GM21390 (cell line): ENCODE measurements at regions not wholly inside any gene's neighbourhood (a gene's known extent, or its start where the extent isn't known, plus 50 kb on each side); places are given as distances from the start of the nearest gene placed in this dataset.
"Not testable (repeated sequence)": the region's sequence is repeated elsewhere in the genome, so short reads cannot be mapped to it uniquely, and the experiment has no call there.

Experiments used
- ATAC-seq: cut with Tn5 transposase; IDR thresholded peaks from one replicate; pipeline ENCODE4 v1.9.1; 2021; ENCODE audit not compliant: unreplicated experiment

DNA sequence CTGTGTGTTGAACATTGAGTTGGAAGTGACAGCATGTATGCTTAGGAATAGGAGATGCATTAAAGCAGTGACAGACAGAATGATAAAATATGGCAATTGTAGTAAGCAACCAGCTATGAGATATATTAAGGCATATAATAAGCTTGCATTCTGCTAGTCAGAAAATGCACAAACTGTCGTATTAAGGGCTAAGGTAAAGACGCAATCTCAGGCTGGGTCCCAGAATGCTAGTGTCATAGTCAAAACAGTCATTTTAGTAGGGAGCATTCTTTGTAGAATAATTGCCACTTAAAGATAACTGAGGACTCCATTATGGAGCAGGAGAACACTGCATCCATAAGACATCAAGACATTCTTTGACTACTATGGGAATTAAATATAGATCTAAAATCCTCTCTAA lies 1369.7 kb upstream of the C9orf72 start:
- no peak for ATAC-seq

GRCh38 chr9:28946648-28947047 lies 1373.4 kb upstream of the C9orf72 start:
- ATAC-seq: no peak

- no peak for ATAC-seq
Measured at GRCh38 chr9:28951945-28952344, 1378.7 kb upstream of the C9orf72 start.

DNA sequence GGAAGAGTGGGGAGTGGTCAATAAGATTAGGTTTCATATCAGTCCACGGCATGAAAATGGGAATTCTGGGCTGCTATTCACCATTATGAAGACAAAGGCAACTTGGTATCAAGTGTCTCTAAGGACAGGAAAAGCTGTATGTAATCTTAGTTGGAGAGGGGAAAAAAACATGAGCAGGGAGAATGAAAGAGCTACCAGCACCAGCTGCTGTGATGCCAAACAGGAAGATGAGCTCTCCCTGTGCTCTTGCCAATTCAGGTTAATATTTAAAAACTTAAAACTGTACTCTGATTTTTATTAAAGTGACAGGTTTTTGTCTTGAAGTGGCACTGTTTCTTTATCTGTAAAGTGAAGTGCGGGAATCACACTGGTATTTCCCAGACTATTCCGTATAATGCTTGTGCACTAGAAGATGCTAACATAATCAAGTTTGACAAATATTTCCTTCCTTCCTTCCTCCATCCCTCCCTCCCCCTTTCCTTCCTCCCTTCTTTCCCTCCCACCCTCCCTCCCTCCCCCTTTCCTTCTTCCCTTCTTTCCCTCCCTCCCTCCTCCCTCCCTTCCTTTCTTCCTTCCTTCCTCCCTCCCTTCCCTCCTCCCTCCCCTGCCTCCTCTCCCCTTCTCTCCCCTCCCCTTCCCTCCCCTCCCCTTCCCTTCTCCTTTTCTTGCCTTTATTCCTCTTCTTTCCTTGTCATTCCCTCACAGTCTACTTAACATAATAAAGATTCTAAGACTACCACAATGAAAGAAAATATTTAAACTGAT lies 1383.0 kb upstream of the C9orf72 start:
- no peak for ATAC-seq

GRCh38 chr9:28960602-28961001 lies 1387.3 kb upstream of the C9orf72 start:
- no peak for ATAC-seq

DNA sequence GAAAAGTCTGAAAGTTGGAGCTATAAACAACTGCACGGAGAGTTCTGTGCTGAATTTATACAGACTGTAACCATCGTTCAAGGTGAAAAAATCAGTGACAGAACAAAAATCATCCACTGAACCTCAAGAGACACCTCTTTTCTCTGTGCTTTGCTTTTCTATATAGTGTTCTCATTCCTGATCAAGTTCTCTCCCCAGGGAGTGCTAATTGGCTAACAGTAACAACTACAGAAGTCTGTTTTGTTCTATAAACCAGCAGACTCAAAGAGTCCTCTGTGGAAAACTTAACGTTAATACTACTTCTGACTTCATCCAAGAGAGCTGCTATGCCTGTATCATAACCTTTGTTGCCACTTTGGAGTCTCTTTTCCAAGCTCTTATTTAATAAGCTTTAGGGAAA lies 1388.3 kb upstream of the C9orf72 start:
- no peak for ATAC-seq

GRCh38 chr9:28967226-28967625 lies 1393.9 kb upstream of the C9orf72 start:
- ATAC-seq: no peak

- ATAC-seq: no peak
Measured at GRCh38 chr9:28970241-28970654, 1397.0 kb upstream of the C9orf72 start.

- no peak for ATAC-seq
Measured at GRCh38 chr9:28971881-28972280, 1398.6 kb upstream of the C9orf72 start.

GRCh38 chr9:28976250-28976649 lies 1403.0 kb upstream of the C9orf72 start:
- ATAC-seq: no peak

DNA sequence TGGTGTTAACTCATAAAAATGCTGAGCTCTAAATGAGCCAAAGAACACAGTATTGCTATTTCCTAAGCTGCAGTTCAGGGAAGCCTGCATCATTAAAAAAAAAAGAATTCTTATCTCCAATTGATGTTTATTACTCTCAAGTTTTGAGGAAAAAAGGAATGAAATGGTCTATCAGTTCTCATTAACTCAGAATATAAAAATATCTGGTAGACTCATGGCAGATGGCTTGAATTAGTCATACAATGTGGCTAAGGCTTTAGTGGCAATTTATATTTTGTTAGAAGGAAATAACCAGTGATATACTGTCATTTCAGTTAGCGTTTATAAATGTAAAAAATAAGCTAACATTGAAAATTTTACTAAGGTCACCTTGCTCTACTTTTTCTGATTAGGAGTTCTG lies 1403.4 kb upstream of the C9orf72 start:
- ATAC-seq: no peak

DNA sequence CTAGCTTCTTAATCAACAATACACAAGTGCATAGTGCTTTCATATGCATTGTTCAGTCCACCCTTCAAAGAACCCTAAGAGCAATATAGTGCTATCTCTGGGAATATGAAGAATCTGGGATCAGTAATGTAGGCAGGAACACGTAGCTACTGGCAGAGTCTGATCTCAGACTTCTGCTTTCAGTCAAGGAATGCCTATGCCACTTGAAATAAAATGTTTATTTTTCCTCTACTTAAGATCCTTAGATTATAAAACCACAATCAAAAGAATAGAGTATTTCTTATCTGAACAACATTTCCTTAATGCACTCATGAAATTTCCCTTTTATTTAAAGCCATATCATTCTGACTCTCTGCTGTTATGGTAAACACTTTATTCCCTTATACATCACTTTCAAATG lies 1407.8 kb upstream of the C9orf72 start:
- ATAC-seq: no peak

DNA sequence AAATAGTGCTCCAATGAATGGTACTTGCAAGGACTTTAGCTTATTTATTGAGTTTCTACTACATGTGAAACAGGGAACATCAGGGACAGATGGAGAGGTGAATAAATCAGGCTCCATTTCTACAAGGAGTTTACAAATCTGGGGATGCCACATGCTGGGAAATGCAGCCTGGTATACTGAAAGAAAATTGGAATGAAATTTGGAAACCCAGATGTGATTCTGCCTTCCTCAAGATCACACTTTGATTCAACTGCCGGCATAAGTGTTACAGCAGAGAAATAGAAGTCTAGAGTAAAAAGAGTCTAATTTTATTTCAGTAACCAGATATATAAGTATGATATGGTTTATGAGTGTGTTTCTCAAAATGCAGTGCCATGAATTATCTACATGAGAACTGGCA lies 1408.4 kb upstream of the C9orf72 start:
- no peak for ATAC-seq

GRCh38 chr9:28984016-28984415 lies 1410.7 kb upstream of the C9orf72 start:
- no peak for ATAC-seq

DNA sequence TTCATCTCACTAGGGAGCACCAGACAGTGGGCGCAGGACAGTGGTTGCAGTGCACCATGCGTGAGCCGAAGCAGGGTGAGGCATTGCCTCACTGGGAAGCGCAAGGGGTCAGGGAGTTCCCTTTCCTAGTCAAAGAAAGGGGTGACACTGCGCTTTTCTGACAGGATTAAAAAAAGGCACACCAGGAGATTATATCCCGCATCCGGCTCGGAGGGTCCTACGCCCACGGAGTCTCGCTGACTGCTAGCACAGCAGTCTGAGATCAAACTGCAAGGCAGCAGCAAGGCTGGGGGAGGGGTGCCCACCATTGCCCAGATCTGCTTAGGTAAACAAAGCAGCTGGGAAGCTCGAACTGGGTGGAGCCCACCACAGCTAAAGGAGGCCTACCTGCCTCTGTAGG lies 1416.7 kb upstream of the C9orf72 start:
- ATAC-seq: not testable (repeated sequence)

DNA sequence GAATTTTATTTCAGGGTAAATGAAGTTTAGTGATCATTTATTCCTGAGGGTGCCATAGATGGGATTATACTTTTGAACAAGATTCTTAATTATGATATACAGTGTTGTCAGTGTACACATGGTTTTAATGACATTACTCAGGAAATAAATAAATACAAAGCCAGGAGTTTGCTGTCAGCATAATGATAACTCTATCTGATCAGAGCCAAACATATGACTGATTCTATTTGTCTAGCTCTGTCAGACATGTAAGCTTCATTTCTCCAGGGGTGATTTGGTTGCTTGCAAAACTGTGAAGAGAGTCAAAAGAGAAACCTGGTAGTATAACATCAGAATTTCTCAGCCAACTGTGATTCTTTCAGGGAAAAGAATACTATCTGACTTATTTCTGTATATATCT lies 1425.8 kb upstream of the C9orf72 start:
- no peak for ATAC-seq

- ATAC-seq: no peak
Measured at GRCh38 chr9:28999806-29000205, 1426.5 kb upstream of the C9orf72 start.

DNA sequence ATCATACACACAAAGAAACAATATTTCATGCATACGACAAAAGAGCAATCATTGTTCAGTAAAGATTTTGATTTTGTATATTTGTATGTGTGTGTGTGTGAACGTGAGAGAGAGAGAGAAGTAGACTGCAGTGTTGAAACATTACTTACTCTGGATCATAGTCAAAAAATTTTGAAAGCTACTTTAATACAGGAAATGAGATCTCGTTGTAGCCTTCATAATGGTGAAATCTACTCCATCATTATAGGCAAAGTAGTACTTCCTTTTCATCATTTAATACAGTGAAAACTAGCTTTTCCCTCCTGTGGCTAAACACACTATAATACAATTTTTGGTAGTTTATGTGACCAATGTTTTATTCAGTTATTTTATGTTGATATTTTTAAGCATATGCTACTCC lies 1427.7 kb upstream of the C9orf72 start:
- ATAC-seq: no peak

- ATAC-seq: no peak
Measured at GRCh38 chr9:29004988-29005387, 1431.7 kb upstream of the C9orf72 start.

GRCh38 chr9:29006628-29007027 lies 1433.3 kb upstream of the C9orf72 start:
- no peak for ATAC-seq

DNA sequence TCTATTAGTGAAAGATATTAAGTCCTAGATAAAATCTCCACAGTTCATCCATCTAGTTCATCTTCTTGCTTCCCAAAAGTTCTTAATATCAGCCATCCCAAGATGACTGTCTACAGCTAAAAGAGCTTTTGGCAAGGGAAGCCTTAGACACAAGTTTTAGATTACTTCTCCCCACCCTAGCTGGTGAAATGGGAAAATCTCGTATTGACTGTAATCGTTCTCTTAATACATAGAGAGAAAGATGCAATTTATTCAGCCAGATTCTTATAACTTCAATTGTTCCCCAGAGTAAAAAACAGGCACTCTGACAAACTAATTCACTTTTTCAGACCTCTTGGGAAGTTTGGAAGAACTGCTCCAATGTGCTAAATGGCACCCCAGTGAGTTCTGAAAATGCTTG lies 1439.6 kb upstream of the C9orf72 start:
- ATAC-seq: no peak

GRCh38 chr9:29021632-29022031 lies 1448.4 kb upstream of the C9orf72 start:
- no peak for ATAC-seq

DNA sequence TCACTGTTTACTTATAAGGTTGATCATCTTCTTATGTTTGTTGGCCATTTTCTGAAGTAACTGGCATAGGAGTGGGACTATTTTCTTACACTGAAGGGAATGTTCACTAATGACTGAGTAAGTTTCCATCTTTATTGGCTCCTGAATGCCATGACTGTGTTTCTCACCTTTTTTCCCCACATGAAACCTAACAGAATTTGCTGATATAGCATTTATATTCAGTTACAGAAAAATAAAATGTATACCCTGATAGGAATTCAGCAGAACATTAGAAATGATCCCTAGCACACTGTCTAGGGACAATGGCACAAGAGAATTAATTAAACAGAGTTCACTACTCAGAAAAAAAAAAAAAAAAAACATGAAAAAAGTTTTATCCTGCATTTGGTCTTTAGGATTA lies 1465.1 kb upstream of the C9orf72 start:
- ATAC-seq: no peak
